SK-N-SH (cell line): ENCODE measurements at regions not wholly inside any gene's neighbourhood (a gene's known extent, or its start where the extent isn't known, plus 50 kb on each side); places are given as distances from the start of the nearest gene placed in this dataset.

ENCODE experiments used
- CTCF ChIA-PET: fragments of 300-600, 350-600 bp; formaldehyde crosslinking; extraction: SDS; loops from one replicate; lab custom pipeline; 2021; lab: Yijun Ruan, JAX
- POLR2A ChIA-PET: fragments of 350-600 bp; sonication (Branson Sonifier 250); formaldehyde crosslinking; extraction: SDS; loops from one replicate; lab custom pipeline; 2020; ENCODE audit warnings: antibody characterized with exemption, inconsistent platforms; lab: Yijun Ruan, JAX
- DNase-seq: peaks from one replicate; pipeline ENCODE4 v3.0.0; 2012
- H2AFZ ChIP-seq: fragments of 200-600 bp; sonication (generic); 2 replicates; pipeline ENCODE4 v1.8.1; 2016; ENCODE audit warnings: antibody characterized with exemption, mild to moderate bottlenecking, low read depth
- H3F3A ChIP-seq: fragments of 200-600 bp; sonication (generic); replicated peaks from 2 replicates; pipeline ENCODE3; 2016; ENCODE audit warnings: antibody characterized with exemption, mild to moderate bottlenecking; ENCODE audit not compliant: insufficient read depth
- H3K27ac ChIP-seq, 2 experiments: fragments of 200-500 bp in 1 of 2; fragments of 200-600 bp in 1 of 2; sonication (Bioruptor generic) in 1 of 2; sonication (generic), shearing (Covaris generic) in 1 of 2; 2 replicates each; pipeline versions ENCODE4 v1.5.1 to v1.6.1; 2014 to 2016; ENCODE audit warnings: low read depth in 2 of 2, inconsistent platforms in 1 of 2, low read length in 1 of 2, mild to moderate bottlenecking in 1 of 2, mixed read lengths in 1 of 2
- H3K27me3 ChIP-seq: fragments of 200-600 bp; sonication (generic), shearing (Covaris generic); 2 replicates; pipeline ENCODE4 v1.6.1; 2016; ENCODE audit warnings: mixed run types; ENCODE audit not compliant: insufficient read depth
- H3K36me3 ChIP-seq, 2 experiments: fragments of 200-500 bp in 1 of 2; fragments of 200-600 bp in 1 of 2; sonication (Bioruptor generic) in 1 of 2; sonication (generic) in 1 of 2; replicated peaks in 1 of 2; 2 replicates each; pipeline versions ENCODE3 to v1.5.1; 2014 to 2016; ENCODE audit warnings: low read length in 1 of 2, mild to moderate bottlenecking in 1 of 2; ENCODE audit not compliant: insufficient read depth in 2 of 2, control insufficient read depth in 1 of 2
- H3K4me1 ChIP-seq, 2 experiments: fragments of 200-500 bp in 1 of 2; fragments of 200-600 bp in 1 of 2; sonication (Bioruptor generic) in 1 of 2; sonication (generic), shearing (Covaris generic) in 1 of 2; 2 replicates each; pipeline versions ENCODE4 v1.5.1 to v1.6.1; 2014 to 2016; ENCODE audit warnings: low read depth in 1 of 2, low read length in 1 of 2, mixed run types in 1 of 2; ENCODE audit not compliant: insufficient read depth in 2 of 2, control insufficient read depth in 1 of 2
- H3K4me2 ChIP-seq: fragments of 200-600 bp; sonication (generic), shearing (Covaris generic); 2 replicates; pipeline ENCODE4 v1.6.1; 2017; ENCODE audit warnings: mixed run types
- H3K4me3 ChIP-seq, 2 experiments: fragments of 200-500 bp in 1 of 2; fragments of 200-600 bp in 1 of 2; sonication (Bioruptor generic) in 1 of 2; sonication (generic), shearing (Covaris generic) in 1 of 2; 2 replicates each; pipeline versions ENCODE4 v1.5.1 to v1.8.1; 2014 to 2016; ENCODE audit warnings: low read depth in 2 of 2, inconsistent platforms in 1 of 2, low read length in 1 of 2, mild to moderate bottlenecking in 1 of 2, mixed read lengths in 1 of 2, moderate library complexity in 1 of 2
- H3K79me2 ChIP-seq: fragments of 200-600 bp; sonication (generic); 2 replicates; pipeline ENCODE4 v1.8.1; 2017; ENCODE audit warnings: mild to moderate bottlenecking; ENCODE audit not compliant: insufficient read depth
- H3K9ac ChIP-seq: fragments of 200-600 bp; sonication (generic); 2 replicates; pipeline ENCODE4 v1.6.1; 2017; ENCODE audit warnings: mixed run types
- H3K9me2 ChIP-seq: fragments of 200-600 bp; sonication (generic); 2 replicates; pipeline ENCODE4 v1.6.1; 2017; ENCODE audit warnings: mixed run types
- H3K9me3 ChIP-seq: fragments of 200-600 bp; sonication (generic); 2 replicates; pipeline ENCODE4 v1.6.1; 2017; ENCODE audit warnings: mixed run types, mild to moderate bottlenecking, moderate library complexity
- H4K20me1 ChIP-seq: fragments of 200-600 bp; sonication (generic); 2 replicates; pipeline ENCODE4 v1.6.1; 2017; ENCODE audit warnings: mild to moderate bottlenecking, mixed run types; ENCODE audit not compliant: insufficient read depth
- CHD2 ChIP-seq: fragments of 150-350 bp; IDR thresholded peaks from 2 replicates; pipeline ENCODE4 v1.6.1; 2018; ENCODE audit warnings: low read length; ENCODE audit not compliant: partially characterized antibody
- ELF1 ChIP-seq: IDR thresholded peaks from 2 replicates; pipeline ENCODE4 v1.4.0; 2012
- FOSL2 ChIP-seq: IDR thresholded peaks from 2 replicates; pipeline ENCODE4 v1.4.0; 2012; ENCODE audit warnings: low read depth, mild to moderate bottlenecking, moderate library complexity, borderline replicate concordance
- FOXJ3 ChIP-seq: sonication (generic); formaldehyde crosslinking; IDR thresholded peaks from 2 replicates; pipeline ENCODE4 v1.5.1; 2020; ENCODE audit warnings: mild to moderate bottlenecking, missing genetic modification reagents
- FOXM1 ChIP-seq: IDR thresholded peaks from 2 replicates; pipeline ENCODE4 v1.4.0; 2012; ENCODE audit warnings: low read depth, mild to moderate bottlenecking
- GABPA ChIP-seq: IDR thresholded peaks from 2 replicates; pipeline ENCODE4 v1.4.0; 2012; ENCODE audit warnings: low read depth, mild to moderate bottlenecking
- GATA2 ChIP-seq: sonication (generic); formaldehyde crosslinking; IDR thresholded peaks from 2 replicates; pipeline ENCODE4 v1.5.0; 2020; ENCODE audit warnings: mild to moderate bottlenecking, missing genetic modification reagents
- IRF3 ChIP-seq: fragments of 150-350 bp; IDR thresholded peaks from 2 replicates; pipeline ENCODE4 v1.6.1; 2016; ENCODE audit warnings: mild to moderate bottlenecking, low read depth, low read length
- MAX ChIP-seq: IDR thresholded peaks from 2 replicates; pipeline ENCODE4 v1.4.0; 2012; ENCODE audit warnings: low read depth
- MEF2A ChIP-seq: IDR thresholded peaks from 2 replicates; pipeline ENCODE4 v1.4.0; 2012; ENCODE audit warnings: low read depth, borderline replicate concordance
- NFIC ChIP-seq: IDR thresholded peaks from 2 replicates; pipeline ENCODE4 v1.4.0; 2012; ENCODE audit warnings: borderline replicate concordance
- PBX3 ChIP-seq: IDR thresholded peaks from 2 replicates; pipeline ENCODE4; 2012
- POLR2AphosphoS5 ChIP-seq: IDR thresholded peaks from 2 replicates; pipeline ENCODE4 v1.6.1; 2012; ENCODE audit warnings: low read depth, low read length
- REST ChIP-seq: IDR thresholded peaks from 2 replicates; pipeline ENCODE4 v1.6.1; 2012; ENCODE audit warnings: mild to moderate bottlenecking, low read depth, low read length, moderate library complexity
- RXRA ChIP-seq: IDR thresholded peaks from 2 replicates; pipeline ENCODE4 v1.4.0; 2012; ENCODE audit warnings: low read depth, mild to moderate bottlenecking, borderline replicate concordance
- SMC3 ChIP-seq: IDR thresholded peaks from 2 replicates; pipeline ENCODE4 v1.6.1; 2012; ENCODE audit warnings: low read depth, low read length, improper control_type of control experiment
- TEAD4 ChIP-seq: IDR thresholded peaks from 2 replicates; pipeline ENCODE4 v1.4.0; 2012; ENCODE audit warnings: mild to moderate bottlenecking, borderline replicate concordance; ENCODE audit not compliant: insufficient read depth
- ZBTB33 ChIP-seq: IDR thresholded peaks from 2 replicates; pipeline ENCODE4 v1.4.0; 2012; ENCODE audit warnings: low read depth, borderline replicate concordance
- WGBS: methylation state at CpG from one replicate; pipeline ENCODE4 v1.1.6; 2017; ENCODE audit warnings: low lambda C conversion rate; 5-methylcytosine and 5-hydroxymethylcytosine counted together

- no peak overlapping the region for H3K9ac ChIP-seq
- H3K9me2 ChIP-seq = no peaks in the 10 kb centered on the region
- no peaks in the 10 kb centered on the region for H3K4me1 ChIP-seq
- no peak overlapping the region for H2AFZ ChIP-seq
- POLR2A ChIA-PET = no interaction called here
- no peak overlapping the region for H3K4me3 ChIP-seq
- no peaks in the 10 kb centered on the region for H4K20me1 ChIP-seq
- no peaks in the 10 kb centered on the region for H3K27me3 ChIP-seq
- H3K79me2 ChIP-seq = peaks cover 29% of the 10 kb centered on the region; the same call in 1 of the 2 replicates
- H3K4me2 ChIP-seq = no peak overlapping the region
- 95% methylated on average over 3 of the region's 3 CpGs for WGBS
- H3K36me3 ChIP-seq = no peaks in the 10 kb centered on the region
- H3K9me3 ChIP-seq = no peaks in the 10 kb centered on the region
- TF ChIP-seq TEAD4 (no peak), GATA2 (CRISPR knock-in tag) (no peak), FOSL2 (no peak), FOXJ3 (CRISPR knock-in tag) (no peak), REST (no peak), POLR2AphosphoS5 (no peak), FOXM1 (no peak), MAX (no peak), ELF1 (no peak), GABPA (no peak), MEF2A (no peak), ZBTB33 (no peak), NFIC (no peak), IRF3 (no peak), CHD2 (no peak), PBX3 (no peak), SMC3 (no peak), RXRA (no peak)
- DNase-seq = no peak
- H3K27ac ChIP-seq = no peak overlapping the region
- H3F3A ChIP-seq = no peaks in the 10 kb centered on the region
- CTCF ChIA-PET = no interaction called here
These were observed 156.1 kb downstream of the LIPI start for GRCh38 chr21:14054682-14055081.
